GM19023 (cell line): ENCODE measurements at regions not wholly inside any gene's neighbourhood (a gene's known extent, or its start where the extent isn't known, plus 50 kb on each side); places are given as distances from the start of the nearest gene placed in this dataset.
"Not testable (repeated sequence)": the region's sequence is repeated elsewhere in the genome, so short reads cannot be mapped to it uniquely, and the experiment has no call there.

ENCODE experiments used
- ATAC-seq: cut with Tn5 transposase; IDR thresholded peaks from one replicate; pipeline ENCODE4 v1.9.1; 2021; ENCODE audit warnings: mild to moderate bottlenecking, moderate library complexity; ENCODE audit not compliant: unreplicated experiment

DNA sequence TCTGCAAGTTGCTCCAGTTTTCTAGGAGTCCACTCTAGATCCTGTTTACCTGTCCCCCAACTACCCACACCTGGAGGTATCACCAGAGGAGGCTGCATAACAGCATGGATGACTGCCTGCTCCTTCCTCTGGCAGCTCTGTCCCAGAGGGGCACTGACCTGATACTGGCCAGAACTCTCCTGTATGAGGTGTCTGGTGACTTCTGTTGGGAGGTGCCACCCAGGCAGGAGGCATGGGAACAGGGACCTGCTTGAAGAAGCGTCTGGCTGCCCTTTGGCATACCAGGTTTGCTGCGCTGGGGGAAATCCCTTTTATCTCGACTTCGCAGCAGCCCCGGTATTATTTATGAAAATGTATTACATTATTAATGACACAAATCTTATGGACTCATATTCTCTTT lies 1163.6 kb downstream of the NSUN3 start:
- no peak for ATAC-seq

DNA sequence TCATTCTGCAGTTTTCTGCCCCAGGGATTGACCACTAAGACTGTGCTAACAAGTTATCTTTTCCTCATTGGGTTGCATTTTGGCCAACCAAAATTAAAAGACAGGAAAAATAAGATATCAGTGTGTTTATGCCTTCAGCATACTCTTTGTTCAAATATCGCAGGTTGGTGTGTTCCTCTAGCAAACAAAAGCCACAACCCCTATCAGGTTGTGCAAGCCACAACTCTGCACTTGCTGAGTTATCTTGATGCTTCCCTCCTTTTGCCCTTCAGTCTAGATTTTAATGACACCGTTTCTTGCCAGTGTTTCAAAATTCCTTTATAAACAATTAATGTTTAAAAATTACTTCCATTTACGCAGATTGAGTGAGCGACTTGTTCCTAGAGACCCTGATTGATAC lies 1164.2 kb downstream of the NSUN3 start:
- no peak for ATAC-seq

DNA sequence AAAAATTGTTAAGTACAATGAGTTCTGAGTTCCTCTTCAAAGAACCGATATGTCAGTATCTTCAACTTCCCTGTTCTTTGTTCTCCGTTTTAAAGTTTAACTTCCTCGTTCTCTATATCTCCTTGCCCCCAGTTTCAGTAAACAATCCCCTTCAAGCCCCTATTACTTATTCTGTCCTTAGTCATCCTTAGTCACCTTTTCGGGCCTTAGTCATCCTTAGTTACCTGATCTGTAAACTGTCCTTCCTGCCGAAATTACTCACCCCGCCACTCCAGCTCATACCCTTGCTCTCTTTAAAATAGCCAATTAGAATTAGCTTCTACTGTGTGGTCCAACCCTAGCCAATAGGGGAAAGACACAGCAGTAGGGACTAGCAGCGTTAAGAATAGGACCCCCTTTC lies 1165.6 kb downstream of the NSUN3 start:
- ATAC-seq = no peak

DNA sequence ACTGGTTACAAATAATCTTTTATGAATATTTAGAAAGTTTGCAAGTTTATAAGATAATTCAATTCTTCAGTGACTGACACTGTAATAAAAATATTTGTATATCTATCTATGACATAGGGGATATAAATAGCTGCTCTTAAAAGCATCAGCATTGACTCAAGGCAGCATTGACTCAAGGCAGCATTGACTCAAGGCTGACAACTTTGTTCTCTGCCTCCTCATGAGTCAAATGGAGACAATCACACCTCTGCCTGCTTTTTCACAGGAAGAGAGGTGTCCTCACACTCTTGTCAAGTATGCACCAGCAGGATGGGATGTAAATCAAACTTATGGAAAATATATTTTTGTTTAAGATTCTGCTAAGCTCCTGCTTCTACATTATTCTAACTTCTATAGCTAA lies 1173.1 kb downstream of the NSUN3 start:
- ATAC-seq = no peak

DNA sequence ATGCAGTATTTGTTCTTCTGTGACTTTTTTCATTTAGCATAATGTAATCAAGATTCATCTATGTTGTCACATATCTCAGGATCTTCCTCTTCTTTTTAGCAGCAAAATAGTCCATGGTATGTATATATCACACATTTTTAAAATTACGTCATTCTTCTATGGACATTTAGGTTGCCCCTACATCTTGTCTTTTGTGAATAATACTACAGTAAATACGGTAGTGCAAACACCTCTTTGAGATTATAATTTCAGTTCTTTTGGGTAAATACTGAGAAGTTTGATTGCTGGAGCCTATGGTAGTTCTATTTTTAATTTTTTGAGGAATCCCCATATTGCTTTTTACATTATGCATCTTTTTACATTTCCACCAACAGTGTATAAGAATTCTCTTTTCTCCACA lies 1174.9 kb downstream of the NSUN3 start:
- ATAC-seq = no peak

DNA sequence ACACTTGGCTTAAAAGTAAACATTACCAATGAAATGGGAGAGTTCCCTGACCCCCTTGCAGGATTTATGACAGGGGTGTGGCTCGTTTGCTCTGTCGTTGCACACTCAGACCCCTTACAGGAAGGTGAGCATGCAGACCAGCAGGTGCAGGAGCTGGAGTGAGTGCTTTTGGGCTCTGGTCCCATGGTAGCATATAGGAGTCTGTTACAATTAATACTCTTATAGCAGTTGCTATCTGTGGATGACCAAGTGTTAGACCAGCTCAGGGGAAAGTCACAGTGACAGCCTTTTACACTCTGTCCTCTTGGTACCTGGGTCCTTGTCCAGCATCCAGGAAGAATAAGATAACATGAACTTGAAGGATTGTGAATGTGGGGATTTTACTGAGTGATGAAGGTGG lies 1177.5 kb downstream of the NSUN3 start:
- no peak for ATAC-seq

DNA sequence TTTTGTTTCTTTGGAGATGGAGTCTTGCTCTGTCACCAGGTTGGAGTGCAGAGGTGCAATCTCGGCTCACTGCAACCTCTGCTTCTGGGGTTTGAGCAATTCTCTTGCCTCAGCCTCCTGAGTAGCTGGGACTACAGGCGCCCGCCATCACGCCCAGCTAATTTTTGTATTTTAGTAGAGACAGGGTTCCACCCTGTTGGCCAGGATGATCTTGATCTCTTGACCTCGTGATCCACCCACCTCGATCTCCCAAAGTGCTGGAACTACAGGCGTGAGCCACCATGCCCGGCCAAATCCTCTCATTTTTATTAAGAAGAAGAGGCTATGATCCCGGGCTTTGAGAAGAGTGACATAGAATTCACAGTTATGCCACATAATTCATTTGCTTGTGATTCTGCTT lies 1178.4 kb downstream of the NSUN3 start:
- not testable (repeated sequence) for ATAC-seq

DNA sequence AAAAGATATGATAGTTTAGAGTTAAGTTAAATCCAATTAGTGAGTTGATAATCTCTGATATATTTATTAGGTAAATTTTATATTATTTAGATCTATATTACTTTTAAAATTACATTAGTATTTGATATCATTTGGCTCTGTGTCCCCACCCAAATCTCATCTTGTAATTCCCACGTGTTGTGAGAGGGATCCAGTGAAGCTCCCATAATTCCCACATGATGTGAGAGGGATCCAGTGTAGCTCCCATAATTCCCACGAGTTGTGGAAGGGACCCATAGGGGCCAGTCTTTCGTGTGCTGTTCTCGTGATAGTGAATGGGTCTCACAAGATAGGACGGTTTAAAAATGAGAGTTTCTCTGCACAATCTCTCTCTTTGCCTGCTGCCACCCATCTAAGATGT lies 1183.6 kb downstream of the NSUN3 start:
- ATAC-seq = no peak

DNA sequence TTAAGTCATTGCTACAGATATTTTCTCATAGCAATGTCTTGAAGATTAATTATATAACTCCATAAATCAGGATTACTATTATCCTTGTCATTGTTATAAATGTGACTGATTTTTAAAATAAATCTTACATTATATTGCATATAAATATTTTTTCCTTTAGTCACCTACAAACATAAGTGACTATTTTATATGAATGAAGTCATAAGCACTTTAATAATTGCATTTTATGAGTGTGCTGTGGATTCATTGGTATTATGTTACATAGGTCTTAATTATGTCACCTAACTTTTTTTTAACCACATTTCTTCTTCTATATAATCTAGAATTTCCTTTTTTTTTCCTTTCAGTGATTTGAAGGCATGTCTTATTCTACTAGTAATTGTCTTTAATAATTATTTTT lies 1191.2 kb downstream of the NSUN3 start:
- no peak for ATAC-seq

DNA sequence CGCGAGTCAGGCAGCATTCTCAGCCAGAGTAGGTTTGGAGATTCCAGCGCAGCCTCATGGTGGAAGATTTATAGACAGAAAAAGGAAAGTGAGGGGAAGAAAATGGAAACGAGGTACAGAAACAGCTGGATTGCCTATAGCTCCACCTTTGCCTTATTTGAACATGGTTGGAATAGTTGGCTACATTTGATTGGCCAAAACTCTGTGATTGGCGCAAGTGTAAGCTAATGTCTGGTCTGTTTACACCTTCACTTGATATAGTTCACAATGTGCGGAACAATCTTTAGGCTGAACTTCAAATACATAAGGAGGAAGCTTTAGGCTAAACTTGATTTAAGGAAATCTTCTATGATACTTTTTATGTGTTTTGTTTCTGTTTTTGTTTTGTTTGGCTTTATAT lies 1191.9 kb downstream of the NSUN3 start:
- ATAC-seq = no peak

DNA sequence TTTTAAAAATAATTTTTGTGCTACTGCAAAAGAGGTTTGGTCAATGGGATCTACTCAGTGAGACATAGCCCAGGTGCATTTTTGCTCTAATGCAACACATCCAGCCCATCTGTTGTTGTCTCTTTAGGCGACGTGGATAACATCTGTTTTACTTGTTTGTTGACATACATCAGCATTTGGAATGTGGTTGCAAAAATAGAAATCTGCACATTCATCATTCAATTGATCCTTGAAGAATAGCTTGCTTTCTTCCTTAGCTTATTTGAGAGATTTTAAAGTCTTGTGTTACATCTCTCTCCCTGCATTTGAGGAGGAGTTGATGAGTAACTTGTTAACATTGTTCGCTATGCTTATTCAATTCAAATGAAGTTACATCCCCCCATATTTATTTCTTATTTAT lies 1202.3 kb downstream of the NSUN3 start:
- no peak for ATAC-seq

DNA sequence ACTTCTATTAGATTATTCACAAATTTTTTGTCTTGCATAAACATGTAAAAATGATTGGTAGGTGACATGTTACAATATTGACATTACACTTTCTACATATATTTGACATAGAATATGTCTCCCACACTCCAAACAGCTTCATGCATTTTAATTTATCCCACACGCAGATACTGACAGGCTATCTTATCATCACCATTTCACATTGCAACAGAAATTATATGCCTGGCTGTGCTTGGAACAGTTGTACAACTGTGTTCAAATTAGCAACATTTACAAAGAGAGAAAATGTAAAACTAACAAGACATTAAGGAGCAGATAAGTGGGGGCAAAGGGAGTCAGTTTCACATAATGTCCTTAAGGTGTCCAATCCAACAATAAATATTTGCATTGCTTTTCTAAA lies 1208.5 kb downstream of the NSUN3 start:
- ATAC-seq = no peak

DNA sequence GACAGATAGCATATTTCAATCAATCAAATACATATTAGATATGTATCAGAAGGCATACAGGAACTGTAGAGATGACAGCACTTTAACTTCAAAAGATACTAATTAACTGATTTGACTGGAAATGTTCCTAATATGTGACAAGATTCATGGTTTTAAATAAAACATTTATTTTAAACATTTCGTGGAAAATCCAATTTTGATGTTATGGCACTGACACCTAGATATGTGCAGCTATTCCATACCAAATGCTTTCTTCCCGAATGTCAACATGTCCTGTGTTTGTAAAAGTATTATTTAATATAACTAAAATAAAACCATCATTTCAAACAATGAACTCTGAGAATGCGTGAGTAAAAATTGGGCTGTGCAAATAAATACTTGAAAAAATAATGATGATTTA lies 1209.3 kb downstream of the NSUN3 start:
- no peak for ATAC-seq

DNA sequence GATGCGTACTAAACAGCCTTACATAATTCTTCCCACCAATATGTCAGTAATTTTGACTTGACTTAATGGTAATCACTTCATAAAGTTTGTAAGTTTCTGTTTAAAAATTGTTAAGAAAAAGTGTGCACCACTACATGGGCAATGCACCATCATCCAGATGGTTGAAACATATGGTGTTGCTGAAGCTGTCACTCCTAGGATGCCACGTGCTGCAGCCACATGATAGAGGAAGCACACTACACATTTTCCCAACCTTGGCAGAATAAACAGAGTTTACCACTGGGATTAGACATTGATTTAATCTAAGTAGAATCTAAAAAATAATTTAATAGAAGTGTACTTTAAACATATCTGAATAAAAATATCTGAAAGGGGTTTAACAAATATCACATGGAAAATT lies 1209.9 kb downstream of the NSUN3 start:
- no peak for ATAC-seq

DNA sequence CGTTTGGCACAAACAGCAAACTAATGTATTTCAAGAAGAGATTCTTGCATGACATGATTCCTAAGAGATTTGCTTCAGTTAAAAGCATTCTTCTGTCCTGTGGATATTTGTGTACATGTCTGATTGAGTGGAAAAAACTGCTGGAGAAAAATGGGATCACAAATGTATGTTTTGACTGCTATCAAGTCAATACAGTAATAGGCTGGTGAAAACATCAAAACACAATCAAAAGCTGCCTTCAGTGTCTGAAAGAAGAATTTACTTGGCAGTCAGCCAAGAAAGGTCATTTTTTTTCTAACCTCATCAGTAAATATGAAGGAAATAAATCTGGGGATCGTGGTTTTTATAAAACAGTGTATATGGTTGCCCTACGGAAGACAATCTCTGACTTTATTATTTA lies 1214.8 kb downstream of the NSUN3 start:
- ATAC-seq = no peak

DNA sequence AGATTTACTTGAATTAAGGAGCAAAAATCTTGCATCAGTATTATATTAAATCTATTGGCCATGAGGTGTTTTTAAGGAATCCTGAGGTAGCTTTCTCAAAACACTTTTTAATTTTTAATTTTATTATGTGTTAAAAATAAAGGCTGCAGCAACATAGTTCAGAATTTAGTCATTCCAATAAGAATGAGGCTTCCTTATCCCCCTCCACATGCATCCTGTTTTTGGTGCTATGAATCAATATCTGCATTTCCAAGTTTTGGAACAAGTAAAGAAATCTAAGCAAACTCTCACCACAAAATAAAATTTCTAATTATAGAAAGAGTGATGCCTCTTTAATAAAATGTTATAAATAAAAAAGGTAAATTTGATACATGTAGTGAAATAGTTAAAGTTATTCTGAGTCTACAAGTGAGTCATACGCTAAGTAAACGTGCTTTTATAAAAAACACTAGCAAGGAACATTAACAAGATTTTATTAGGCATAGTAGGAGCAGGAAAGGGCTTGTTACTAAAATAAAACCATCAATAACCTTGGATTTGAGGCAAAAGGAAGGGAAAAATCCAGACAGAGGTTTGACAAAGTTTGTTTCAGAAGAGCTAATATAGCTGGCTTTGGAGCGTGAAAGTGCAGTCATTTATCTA lies 1218.0 kb downstream of the NSUN3 start:
- no peak for ATAC-seq

DNA sequence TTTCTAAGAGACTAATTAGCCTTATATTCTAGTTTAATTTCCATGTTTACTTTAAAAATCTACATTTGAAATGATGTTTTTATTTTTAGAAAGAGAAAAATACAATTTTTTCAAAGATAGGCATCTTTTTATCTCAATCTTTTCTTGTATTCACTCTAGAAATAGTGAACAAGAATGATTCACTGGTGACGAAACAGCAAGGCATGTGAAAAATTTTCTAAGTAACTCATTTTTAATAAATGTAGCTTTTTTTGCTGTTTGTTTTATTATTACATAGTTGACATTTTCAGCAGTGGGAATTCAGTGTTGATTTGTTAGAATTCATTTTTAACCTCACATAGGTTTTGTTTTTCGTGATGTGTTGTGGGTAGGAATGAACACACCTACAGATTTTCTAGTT lies 1226.4 kb downstream of the NSUN3 start:
- no peak for ATAC-seq

DNA sequence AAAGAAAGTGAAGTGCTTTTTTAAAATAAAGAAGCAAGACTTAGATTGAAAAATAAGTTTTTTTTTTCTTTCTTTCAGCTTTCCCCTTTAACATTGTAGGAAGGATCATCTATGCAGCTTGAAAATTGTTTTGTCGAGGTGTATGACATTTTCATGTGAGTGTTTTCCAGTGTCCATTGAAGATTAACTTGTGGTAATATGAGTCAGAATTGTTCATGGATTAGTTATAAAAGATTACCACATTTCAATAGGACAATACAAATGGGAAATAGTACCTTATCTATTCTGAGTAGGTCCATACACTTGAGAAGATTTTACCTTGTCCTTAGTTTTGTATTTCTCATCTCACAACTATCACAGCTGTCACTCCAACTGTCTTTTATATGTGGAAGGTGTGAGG lies 1234.7 kb downstream of the NSUN3 start:
- ATAC-seq = no peak

DNA sequence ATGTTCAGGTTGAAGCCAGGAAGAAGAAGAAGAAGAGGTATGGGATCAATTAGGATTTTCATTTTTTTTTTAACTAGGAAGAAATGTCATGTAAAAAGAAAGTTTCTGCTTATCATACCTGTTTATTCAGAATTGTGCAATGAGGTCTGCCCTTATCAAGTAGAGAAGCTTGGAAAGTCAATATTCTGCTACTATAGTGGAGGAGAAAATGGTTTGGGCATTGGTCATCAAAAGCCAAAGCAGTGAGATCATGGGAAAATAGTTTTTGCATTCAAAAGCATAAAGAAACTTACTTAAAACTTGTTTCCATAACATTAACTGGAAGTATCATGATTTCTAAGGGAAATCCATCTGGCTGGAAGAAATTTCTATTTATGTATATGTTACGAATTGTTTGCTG lies 1239.2 kb downstream of the NSUN3 start:
- no peak for ATAC-seq

DNA sequence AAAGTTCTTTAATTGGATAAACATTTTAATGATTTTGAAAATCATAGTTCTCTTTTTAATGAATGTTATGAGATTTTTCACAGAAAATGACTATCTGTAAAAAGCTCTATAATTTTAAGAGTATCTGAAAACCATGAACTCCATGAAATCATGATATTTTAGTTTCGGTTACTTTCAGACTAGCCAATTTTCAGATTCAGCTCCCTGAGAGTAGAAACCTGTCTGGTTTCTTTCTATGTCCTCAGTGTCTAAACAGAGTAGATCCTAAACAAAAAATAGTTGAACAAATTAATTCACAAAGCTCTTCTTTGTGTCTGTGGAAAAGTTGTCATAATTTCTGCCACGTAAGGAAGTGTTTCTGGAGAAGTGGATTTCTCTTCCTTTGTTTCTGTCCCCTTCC lies 1247.7 kb downstream of the NSUN3 start:
- ATAC-seq = no peak

DNA sequence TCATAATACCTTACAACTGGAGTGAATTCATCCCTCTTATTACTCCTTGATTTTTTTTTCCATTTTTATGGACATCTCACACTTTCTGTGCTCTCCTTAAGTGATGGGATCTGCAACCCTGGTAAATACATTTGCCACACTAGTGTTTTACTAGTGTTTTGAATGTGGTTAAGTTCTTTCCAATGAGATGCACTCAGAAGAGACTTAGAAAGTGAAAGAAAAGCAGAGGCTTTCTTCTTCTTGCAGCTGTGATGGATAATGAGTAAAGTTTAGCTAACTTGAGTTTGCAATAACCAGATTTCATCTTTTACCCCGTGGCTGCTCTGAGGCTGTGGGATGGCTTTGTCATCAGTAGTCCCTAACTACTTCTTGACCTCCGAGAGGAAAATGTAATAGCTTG lies 1248.4 kb downstream of the NSUN3 start:
- peak; percentile 80 for ATAC-seq

DNA sequence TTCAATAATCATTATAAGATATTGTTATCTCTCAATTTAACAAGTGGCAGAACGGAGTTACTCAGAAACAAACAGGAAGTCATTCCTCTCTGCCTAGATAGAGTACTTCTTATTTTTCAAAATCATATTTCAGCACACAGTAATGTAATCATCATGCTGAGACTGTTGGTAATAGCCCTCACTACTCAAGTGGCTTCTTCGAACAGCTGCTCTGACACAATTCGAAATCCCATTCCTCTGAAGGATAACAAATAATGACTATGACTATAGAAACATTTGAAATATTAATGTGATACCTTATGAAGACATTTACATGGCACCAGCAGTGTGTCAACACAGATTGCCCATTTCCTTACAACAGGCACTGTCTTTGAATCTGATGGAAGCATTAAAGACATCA lies 1249.8 kb downstream of the NSUN3 start:
- ATAC-seq = no peak

DNA sequence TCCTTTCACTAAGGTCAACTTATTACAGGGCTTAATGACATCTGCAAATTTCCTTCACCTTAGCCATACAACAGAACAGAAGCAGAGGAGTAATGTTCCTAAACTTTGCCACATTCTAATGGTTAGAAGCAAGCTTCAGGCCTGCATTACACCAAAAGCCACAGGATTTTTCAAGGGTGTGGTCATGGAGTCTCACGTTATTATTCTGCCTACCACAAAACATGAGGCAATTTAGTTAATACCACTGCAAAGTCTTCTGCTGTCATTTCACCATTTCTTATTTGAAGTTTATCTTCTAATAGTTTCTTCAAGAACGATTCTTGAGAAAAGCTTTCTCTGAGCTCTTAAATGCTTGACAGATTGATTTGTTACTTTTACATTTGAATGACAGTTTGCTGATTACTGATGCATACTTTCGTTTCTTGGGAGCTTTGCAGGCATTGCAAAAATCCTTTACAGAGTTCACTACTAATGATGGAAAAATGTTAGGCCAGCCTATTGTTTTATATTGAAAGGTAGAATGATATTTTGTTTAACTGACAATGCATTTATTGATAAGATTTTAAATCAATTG lies 1257.1 kb downstream of the NSUN3 start:
- no peak for ATAC-seq
